HG02970 (cell line): ENCODE measurements at regions not wholly inside any gene's neighbourhood (a gene's known extent, or its start where the extent isn't known, plus 50 kb on each side); places are given as distances from the start of the nearest gene placed in this dataset.
"Not testable (repeated sequence)": the region's sequence is repeated elsewhere in the genome, so short reads cannot be mapped to it uniquely, and the experiment has no call there.

Experiments
- ATAC-seq: cut with Tn5 transposase; IDR thresholded peaks from one replicate; pipeline ENCODE4 v1.9.1; 2021; ENCODE audit warnings: mild to moderate bottlenecking, moderate library complexity, moderate number of reproducible peaks; ENCODE audit not compliant: unreplicated experiment, low FRiP score

GRCh38 chr16:22436823-22437652, 62.6 kb upstream of the CDR2 start:
- peak; percentile 62 for ATAC-seq

DNA sequence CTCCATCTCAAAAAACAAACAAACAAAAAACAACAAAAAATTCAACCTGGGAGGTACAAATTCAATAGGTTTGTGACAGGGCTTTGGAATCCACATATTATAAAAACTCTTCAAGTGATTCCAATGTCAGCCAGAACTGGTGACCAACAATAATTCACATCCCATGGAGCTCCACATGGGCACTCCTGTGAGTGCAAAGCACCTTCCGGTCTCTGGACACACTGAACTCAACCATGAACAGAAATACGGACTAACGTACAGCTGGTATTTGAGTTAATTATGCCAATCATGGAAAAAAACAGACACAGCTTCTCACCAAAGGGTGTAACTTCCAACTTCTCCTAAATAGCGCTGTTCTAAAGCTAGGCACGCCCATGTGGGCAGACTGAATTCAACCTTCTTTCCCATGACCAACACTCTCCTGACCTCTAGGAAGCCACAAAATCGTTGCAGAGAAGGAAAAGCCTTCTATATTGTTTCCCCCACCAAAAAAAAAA, 62.0 kb upstream of the CDR2 start:
- ATAC-seq = peak; percentile 26

DNA sequence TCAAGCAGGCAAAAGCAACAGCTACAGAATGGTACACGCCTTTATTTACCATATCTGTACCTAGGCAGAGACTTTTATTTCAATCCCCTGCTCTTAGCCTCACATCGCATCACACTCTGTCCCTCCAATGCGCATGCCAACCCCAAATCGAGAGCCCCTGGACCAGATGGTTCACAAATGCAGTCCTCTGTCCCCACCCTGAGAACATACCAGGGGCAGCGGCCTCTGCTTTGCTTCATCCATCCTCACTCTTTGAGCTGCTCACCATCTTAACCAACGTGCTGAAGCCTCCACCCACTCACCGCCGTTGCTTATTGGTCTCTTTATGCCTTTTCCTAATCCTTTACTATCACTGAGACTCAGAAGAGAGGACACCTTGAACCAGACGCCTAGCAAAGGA, 56.9 kb upstream of the CDR2 start:
- ATAC-seq = not testable (repeated sequence)

GRCh38 chr16:22428654-22429053, 54.2 kb upstream of the CDR2 start:
- no peak for ATAC-seq

DNA sequence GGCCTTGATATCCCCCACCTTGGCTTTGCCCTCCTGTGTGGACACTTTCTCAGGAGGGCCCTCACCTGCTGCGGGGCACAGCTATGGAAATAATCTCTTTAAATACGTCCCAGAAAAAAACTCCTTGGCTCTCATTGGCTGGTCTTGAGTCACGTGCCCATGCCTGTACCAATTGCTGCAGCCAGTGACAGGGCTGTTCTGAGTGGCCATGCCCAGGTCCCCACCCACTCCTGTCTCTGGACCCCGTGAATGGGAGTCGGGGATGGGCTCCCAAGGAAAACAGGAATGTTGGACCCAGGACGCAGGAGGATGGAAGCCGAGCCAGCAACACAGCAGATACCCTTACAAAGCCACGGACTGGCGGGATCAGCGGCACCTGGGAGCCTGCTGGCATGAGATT, 53.1 kb upstream of the CDR2 start:
- no peak for ATAC-seq

DNA sequence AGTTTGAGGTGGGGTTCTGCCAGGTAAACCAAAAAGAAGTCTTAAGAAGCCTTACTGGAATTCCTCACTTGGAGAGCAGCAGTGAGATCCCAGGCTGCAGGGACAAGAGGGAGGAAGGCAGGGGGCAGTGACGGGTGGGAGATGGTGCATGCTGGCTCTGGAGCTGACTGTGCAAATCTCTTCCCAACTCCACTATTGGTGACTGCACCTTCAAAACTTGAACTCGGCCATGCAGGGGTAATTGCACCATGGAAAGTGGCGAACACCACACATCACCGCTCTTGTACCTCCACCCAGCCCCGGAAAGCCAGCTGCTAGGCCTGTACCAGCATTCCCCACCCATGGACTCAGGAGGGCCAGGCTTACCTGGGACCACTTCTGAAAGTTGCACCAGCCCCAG, 51.4 kb upstream of the CDR2 start:
- ATAC-seq = no peak

DNA sequence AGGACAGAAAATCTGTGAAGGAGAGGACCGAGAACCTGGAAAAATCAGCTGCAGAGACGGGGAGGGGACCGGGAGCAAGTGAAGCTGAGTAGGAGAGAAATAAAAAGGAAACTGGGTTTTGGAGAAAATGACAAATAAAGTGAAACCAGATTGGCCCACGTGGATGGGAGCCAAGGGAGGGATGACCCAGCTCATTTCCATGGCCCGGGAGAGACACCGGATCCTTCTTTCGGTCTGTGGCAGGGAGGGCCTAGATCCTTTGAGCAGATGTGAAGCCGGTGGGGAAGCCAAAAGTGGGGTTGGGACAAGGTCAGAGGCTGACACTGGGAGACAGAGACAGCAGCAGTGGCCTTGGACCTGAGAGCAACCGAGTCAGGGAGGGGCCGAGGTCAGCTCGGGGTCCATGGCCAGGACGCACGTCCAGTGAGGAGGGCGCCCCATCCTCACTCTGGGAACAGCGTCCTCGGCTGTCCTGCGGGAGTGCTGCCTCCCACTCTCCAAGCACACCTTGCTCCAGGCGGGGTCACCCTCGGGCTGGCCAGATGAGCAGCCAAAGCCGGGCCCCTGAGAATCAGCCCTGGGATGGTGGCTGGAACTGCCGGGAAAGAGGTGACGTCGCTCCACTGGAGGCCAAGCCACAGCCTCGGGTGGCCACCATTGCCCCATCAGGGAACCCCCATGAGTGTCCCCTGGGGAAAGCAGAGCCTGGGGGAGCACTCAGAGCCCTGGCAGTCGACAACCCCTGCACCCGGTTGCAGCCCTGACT, 50.8 kb upstream of the CDR2 start:
- no peak for ATAC-seq

GRCh38 chr16:22424161-22424937, 49.9 kb upstream of the CDR2 start:
- no peak for ATAC-seq
